GM12873 (cell line): ENCODE measurements at regions not wholly inside any gene's neighbourhood (a gene's known extent, or its start where the extent isn't known, plus 50 kb on each side); places are given as distances from the start of the nearest gene placed in this dataset.

Source experiments
- CTCF ChIP-seq: IDR thresholded peaks from 2 replicates; pipeline ENCODE4 v1.5.1; 2012; ENCODE audit warnings: low read depth, mild to moderate bottlenecking, moderate library complexity, low read length, control low read depth; ENCODE audit not compliant: insufficient read depth; ENCODE audit errors: missing control alignments

- no peak for TF ChIP-seq CTCF
These were observed 58.7 kb upstream of the ANTXRL start for GRCh38 chr10:46227936-46228562.

DNA sequence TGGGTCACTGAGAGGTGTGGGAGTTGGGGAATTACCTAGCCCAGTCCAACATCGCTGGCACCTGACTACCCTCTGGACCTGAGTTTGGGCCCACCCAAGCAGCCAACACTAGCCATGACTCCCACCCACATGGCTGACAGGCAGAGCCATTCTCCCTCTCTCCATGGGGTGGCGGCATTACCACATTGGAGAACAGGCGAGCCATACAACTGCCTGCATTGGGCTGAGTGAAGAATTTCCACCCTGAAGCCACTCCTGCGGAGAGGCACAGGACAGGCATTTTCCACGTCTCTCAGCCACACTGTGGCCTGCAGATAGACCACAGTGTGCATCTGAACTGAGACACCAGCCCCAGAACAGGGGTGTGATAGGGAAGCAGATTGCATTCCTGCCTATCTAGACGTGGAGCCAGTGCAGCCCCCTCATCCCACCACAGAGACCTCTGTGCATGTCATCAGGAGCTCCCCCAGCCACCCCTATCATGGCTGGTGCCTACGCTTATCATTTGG lies 58.2 kb upstream of the ANTXRL start:
- TF ChIP-seq CTCF = peak; percentile 93

- peak; percentile 78 for TF ChIP-seq CTCF
These were observed 57.6 kb upstream of the ANTXRL start for GRCh38 chr10:46229144-46229563.

DNA sequence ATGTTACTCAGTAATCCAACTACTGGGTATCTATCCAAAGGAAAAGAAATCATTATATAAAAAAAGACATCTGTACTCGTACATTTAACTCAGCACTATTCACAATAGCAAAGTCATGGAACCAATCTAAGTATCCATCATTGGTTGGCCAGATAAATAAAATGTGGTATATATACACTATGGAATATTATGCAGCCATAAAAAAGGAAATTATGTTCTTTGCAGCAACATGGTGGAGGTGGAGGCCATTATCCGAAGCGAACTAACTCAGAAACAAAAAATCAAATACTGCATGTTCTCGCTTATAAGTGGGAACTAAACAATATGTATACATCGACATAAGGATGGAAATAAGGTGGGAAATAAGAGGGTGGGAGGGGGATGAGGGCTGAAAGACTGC lies 56.2 kb upstream of the ANTXRL start:
- TF ChIP-seq CTCF = no peak

DNA sequence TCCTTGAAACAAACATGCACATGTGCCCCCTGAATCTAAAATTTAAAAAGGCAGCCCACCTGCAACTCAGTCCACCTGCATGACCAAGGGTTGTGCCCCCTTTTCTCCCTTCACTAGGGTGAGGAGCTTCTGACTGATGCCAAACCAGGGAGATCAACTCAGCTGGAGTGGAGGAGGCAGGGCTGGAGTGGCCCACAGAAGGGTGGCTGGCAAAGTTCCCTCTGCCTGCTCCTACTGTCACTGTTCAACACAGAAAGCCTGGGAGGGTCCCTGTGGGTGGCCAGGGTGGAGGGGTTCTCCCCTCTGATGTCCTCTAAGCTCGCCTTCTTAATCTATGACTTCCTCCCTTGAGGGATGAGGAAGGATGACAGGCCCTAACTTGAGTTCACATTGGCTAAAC lies 55.7 kb upstream of the ANTXRL start:
- TF ChIP-seq CTCF = no peak

DNA sequence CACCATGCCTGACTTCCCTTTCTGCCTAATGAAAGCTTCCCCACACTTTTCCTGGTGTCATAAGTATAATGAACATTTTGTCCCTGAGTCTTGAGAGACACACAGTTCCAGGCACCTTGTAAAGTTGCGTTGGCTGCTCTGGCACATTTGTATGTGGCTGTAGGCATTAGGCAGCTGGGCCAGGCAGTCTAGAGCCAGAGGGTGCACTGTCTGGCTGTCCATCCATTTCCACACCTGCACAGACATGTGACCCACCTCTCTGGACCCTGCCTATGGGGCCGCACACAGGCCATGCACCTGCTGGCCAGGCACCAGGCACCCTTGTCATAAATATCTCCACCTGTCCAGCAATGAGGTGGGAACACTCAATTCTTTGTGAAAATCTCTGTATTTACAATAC lies 54.7 kb upstream of the ANTXRL start:
- no peak for TF ChIP-seq CTCF

DNA sequence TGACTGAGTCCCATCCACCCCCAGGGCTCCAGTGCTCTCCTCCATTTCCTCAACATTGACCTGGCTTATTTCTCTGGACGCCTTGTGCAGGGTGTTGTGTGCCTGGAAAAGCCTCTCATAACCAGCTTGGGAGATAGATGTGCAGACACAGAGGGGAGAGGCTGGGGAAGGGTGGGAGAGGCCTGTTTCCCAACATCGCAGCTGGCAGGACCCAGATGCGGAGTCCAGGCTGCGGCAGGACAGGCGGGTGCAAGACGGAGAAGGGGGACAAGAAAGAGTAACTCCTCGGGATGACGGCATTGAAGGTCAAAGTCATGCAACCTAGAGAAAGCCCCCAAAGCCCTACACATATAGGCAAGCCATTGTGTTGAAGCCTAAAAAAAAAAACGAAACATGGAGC lies 54.1 kb upstream of the ANTXRL start:
- no peak for TF ChIP-seq CTCF
